K562 (cell line): ENCODE measurements at regions not wholly inside any gene's neighbourhood (a gene's known extent, or its start where the extent isn't known, plus 50 kb on each side); places are given as distances from the start of the nearest gene placed in this dataset.

Experiments
- CHD2 ChIP-seq: IDR thresholded peaks from 2 replicates; pipeline ENCODE4 v1.6.1; 2011; ENCODE audit warnings: low read depth, low read length
- EZH2 ChIP-seq: IDR thresholded peaks from 2 replicates; pipeline ENCODE4 v1.6.1; 2012; ENCODE audit warnings: low read depth, mild to moderate bottlenecking, inconsistent platforms, low read length, borderline replicate concordance
- FOXK2 ChIP-seq, 2 experiments: fragments of 450-650 bp; IDR thresholded peaks in 1 of 2; conservative IDR thresholded peaks in 1 of 2; 2 replicates each; pipeline ENCODE4 v1.6.1; 2016; ENCODE audit warnings: low read depth in 2 of 2, mild to moderate bottlenecking in 1 of 2
- PCBP2 ChIP-seq: fragments of 200-400 bp; formaldehyde crosslinking; IDR thresholded peaks from 2 replicates; pipeline ENCODE4 v1.6.1; 2018; ENCODE audit warnings: low read length, low read depth, mild to moderate bottlenecking, moderate library complexity; ENCODE audit not compliant: poor library complexity, severe bottlenecking
- POLR2AphosphoS5 ChIP-seq: IDR thresholded peaks from 2 replicates; pipeline ENCODE4 v1.6.1; 2011; ENCODE audit warnings: mild to moderate bottlenecking, low read depth, low read length, moderate library complexity; ENCODE audit not compliant: control insufficient read depth, insufficient read depth
- SIRT6 ChIP-seq: IDR thresholded peaks from one replicate; pipeline ENCODE4 v1.6.1; 2012; ENCODE audit warnings: low read depth, mild to moderate bottlenecking, control low read depth, inconsistent platforms, low read length, moderate library complexity
- ZNF263 ChIP-seq: sonication (generic); formaldehyde crosslinking; IDR thresholded peaks from 2 replicates; pipeline ENCODE4 v1.8.0; 2022; ENCODE audit warnings: mild to moderate bottlenecking, missing genetic modification reagents, borderline replicate concordance
- TF ChIP-seq, protein P1 (sequence below), 3 experiments: IDR thresholded peaks in 2 of 3; conservative IDR thresholded peaks in 1 of 3; 2 replicates each; pipeline ENCODE4 v1.5.1; 2011 to 2012; ENCODE audit warnings: low read length in 3 of 3, mild to moderate bottlenecking in 3 of 3, control low read depth in 2 of 3, improper control_type of control experiment in 1 of 3, inconsistent platforms in 1 of 3, low read depth in 1 of 3, mixed read lengths in 1 of 3, moderate library complexity in 1 of 3; ENCODE audit not compliant: insufficient read depth in 2 of 3
- TF ChIP-seq, protein P2 (sequence below): sonication (generic); formaldehyde crosslinking; IDR thresholded peaks from 2 replicates; pipeline ENCODE4 v1.5.0; 2020; ENCODE audit warnings: missing genetic modification reagents
- TF ChIP-seq, protein P3 (sequence below): fragments of 250-450 bp; sonication (Bioruptor Pico); IDR thresholded peaks from 2 replicates; pipeline ENCODE4 v1.4.0; 2020

DNA sequence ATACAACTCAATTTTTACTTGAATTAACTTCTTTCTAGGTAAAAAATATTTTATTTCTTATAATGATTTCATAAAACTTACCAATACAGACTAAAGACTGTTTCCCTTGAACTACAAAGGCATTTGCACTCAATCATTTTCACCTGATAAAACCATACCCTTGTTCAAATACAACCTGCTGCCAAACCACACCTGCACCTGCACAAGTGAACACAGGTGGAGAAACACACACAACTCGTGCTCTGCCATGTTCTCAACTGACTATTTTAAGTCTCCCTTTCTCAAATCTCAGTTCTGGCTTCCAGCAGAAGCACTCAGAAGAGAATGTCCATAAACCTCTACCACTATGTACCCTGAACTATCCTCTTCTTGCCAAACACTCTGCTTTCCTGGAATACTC lies 1892.1 kb downstream of the MAT2B start:
- TF ChIP-seq EZH2 (no peak), FOXK2 (conservative IDR thresholded peaks at IDR 0.05 in 1 of 2, IDR thresholded peaks at IDR 0.05 in 1 of 2; ENCODE audit: low read depth in 2 of 2) (no peak), SIRT6 (no peak), CHD2 (no peak), ZNF263 (CRISPR knock-in tag) (no peak), POLR2AphosphoS5 (no peak), PCBP2 (no peak)
- TF ChIP-seq, protein P1, sequence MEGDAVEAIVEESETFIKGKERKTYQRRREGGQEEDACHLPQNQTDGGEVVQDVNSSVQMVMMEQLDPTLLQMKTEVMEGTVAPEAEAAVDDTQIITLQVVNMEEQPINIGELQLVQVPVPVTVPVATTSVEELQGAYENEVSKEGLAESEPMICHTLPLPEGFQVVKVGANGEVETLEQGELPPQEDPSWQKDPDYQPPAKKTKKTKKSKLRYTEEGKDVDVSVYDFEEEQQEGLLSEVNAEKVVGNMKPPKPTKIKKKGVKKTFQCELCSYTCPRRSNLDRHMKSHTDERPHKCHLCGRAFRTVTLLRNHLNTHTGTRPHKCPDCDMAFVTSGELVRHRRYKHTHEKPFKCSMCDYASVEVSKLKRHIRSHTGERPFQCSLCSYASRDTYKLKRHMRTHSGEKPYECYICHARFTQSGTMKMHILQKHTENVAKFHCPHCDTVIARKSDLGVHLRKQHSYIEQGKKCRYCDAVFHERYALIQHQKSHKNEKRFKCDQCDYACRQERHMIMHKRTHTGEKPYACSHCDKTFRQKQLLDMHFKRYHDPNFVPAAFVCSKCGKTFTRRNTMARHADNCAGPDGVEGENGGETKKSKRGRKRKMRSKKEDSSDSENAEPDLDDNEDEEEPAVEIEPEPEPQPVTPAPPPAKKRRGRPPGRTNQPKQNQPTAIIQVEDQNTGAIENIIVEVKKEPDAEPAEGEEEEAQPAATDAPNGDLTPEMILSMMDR (IDR thresholded peaks at IDR 0.05 in 2 of 3, conservative IDR thresholded peaks at IDR 0.05 in 1 of 3; ENCODE audit: insufficient read depth in 2 of 3, low read depth in 1 of 3, low read length in 3 of 3) = no peak
- TF ChIP-seq, protein P2, sequence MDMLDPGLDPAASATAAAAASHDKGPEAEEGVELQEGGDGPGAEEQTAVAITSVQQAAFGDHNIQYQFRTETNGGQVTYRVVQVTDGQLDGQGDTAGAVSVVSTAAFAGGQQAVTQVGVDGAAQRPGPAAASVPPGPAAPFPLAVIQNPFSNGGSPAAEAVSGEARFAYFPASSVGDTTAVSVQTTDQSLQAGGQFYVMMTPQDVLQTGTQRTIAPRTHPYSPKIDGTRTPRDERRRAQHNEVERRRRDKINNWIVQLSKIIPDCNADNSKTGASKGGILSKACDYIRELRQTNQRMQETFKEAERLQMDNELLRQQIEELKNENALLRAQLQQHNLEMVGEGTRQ (CRISPR knock-in tag) = no peak
- TF ChIP-seq, protein P3, sequence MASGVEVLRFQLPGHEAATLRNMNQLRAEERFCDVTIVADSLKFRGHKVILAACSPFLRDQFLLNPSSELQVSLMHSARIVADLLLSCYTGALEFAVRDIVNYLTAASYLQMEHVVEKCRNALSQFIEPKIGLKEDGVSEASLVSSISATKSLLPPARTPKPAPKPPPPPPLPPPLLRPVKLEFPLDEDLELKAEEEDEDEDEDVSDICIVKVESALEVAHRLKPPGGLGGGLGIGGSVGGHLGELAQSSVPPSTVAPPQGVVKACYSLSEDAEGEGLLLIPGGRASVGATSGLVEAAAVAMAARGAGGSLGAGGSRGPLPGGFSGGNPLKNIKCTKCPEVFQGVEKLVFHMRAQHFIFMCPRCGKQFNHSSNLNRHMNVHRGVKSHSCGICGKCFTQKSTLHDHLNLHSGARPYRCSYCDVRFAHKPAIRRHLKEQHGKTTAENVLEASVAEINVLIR (CRISPR knock-in tag) = no peak
